Smooth muscle cell (in vitro differentiated cells): ENCODE measurements at regions not wholly inside any gene's neighbourhood (a gene's known extent, or its start where the extent isn't known, plus 50 kb on each side); places are given as distances from the start of the nearest gene placed in this dataset.
"Not testable (repeated sequence)": the region's sequence is repeated elsewhere in the genome, so short reads cannot be mapped to it uniquely, and the experiment has no call there.

ENCODE experiments used
- DNase-seq: peaks from one replicate; lab custom pipeline; 2025; ENCODE audit not compliant: unreplicated experiment; lab: John Stamatoyannopoulos, UW
- H2AFZ ChIP-seq: fragments of 200-600 bp; sonication (generic); 2 replicates; pipeline ENCODE4 v1.6.0; 2016; ENCODE audit warnings: antibody characterized with exemption, low read depth, mild to moderate bottlenecking
- H3F3A ChIP-seq: fragments of 200-600 bp; sonication (generic); 2 replicates; pipeline ENCODE4 v1.6.0; 2017; ENCODE audit warnings: antibody characterized with exemption, low read depth
- H3K27ac ChIP-seq: fragments of 200-600 bp; sonication (generic); 2 replicates; pipeline ENCODE4 v1.5.1; 2016; ENCODE audit warnings: low read depth, mild to moderate bottlenecking
- H3K27me3 ChIP-seq: fragments of 200-600 bp; sonication (generic); 2 replicates; pipeline ENCODE4 v1.6.1; 2016; ENCODE audit warnings: low read depth, mild to moderate bottlenecking
- H3K36me3 ChIP-seq: fragments of 200-600 bp; sonication (generic); 2 replicates; pipeline ENCODE4 v1.5.1; 2016; ENCODE audit warnings: low read depth
- H3K4me1 ChIP-seq: fragments of 200-600 bp; sonication (generic); 2 replicates; pipeline ENCODE4 v1.5.1; 2016; ENCODE audit warnings: low read depth
- H3K4me2 ChIP-seq: fragments of 200-600 bp; sonication (generic); 2 replicates; pipeline ENCODE4 v1.6.0; 2016; ENCODE audit warnings: mild to moderate bottlenecking
- H3K4me3 ChIP-seq: fragments of 200-600 bp; sonication (generic); 2 replicates; pipeline ENCODE4 v1.5.1; 2016; ENCODE audit warnings: mild to moderate bottlenecking
- H3K79me2 ChIP-seq: fragments of 200-600 bp; sonication (generic); 2 replicates; pipeline ENCODE4 v1.6.0; 2016; ENCODE audit warnings: low read depth, mild to moderate bottlenecking
- H3K9ac ChIP-seq: fragments of 200-600 bp; sonication (generic); 2 replicates; pipeline ENCODE4 v1.6.0; 2016; ENCODE audit warnings: low read depth
- H3K9me3 ChIP-seq: fragments of 200-600 bp; sonication (generic); replicated peaks from 2 replicates; pipeline ENCODE4 v1.5.1; 2016; ENCODE audit warnings: low read depth
- H4K20me1 ChIP-seq: fragments of 200-600 bp; sonication (generic); 2 replicates; pipeline ENCODE4 v1.6.0; 2016; ENCODE audit warnings: low read depth
- CTCF ChIP-seq: fragments of 200-600 bp; sonication (generic); IDR thresholded peaks from 2 replicates; pipeline ENCODE4 v1.5.1; 2017; ENCODE audit warnings: borderline replicate concordance, mild to moderate bottlenecking, antibody characterized with exemption; ENCODE audit not compliant: insufficient read depth, poor library complexity, severe bottlenecking
- WGBS: methylation state at CpG from one replicate; pipeline ENCODE4 v1.1.7; 2016; ENCODE audit warnings: low lambda C conversion rate; 5-methylcytosine and 5-hydroxymethylcytosine counted together

- no peak for DNase-seq
- no peaks in the 10 kb centered on the region for H3K27me3 ChIP-seq
- no peaks in the 10 kb centered on the region for H3K9me3 ChIP-seq
- H3F3A ChIP-seq, result no peaks in the 10 kb centered on the region
- no peaks in the 10 kb centered on the region for H3K36me3 ChIP-seq
- H3K4me2 ChIP-seq, result no peak overlapping the region
- no peak overlapping the region for H3K9ac ChIP-seq
- H2AFZ ChIP-seq, result no peak overlapping the region
- H4K20me1 ChIP-seq, result no peaks in the 10 kb centered on the region
- H3K4me3 ChIP-seq, result no peak overlapping the region
- no peak overlapping the region for H3K27ac ChIP-seq
- TF ChIP-seq CTCF, result no peak
- H3K79me2 ChIP-seq, result no peaks in the 10 kb centered on the region
- WGBS, result 100% methylated on average over 1 of the region's 1 CpG
- no peaks in the 10 kb centered on the region for H3K4me1 ChIP-seq
Observed at GRCh38 chr1:65640046-65640445, 152.6 kb upstream of the PDE4B start.

- not testable (repeated sequence) for H3K27me3 ChIP-seq, H3K4me2 ChIP-seq, H2AFZ ChIP-seq
Observed at GRCh38 chr1:65649185-65649584, 143.5 kb upstream of the PDE4B start.

GRCh38 chr1:65650682-65651081 lies 142.0 kb upstream of the PDE4B start:
- Histone ChIP-seq H3K4me2 (no peak overlapping the region), H3K4me1 (no peaks in the 10 kb centered on the region)
- DNase-seq, result no peak

More at GRCh38 chr1:65649185-65649584, 143.5 kb upstream of the PDE4B start:
- H3F3A ChIP-seq, H3K9me3 ChIP-seq, H3K4me3 ChIP-seq, H3K36me3 ChIP-seq, H3K79me2 ChIP-seq, DNase-seq, H4K20me1 ChIP-seq, H3K4me1 ChIP-seq, H3K9ac ChIP-seq, H3K27ac ChIP-seq: not testable (repeated sequence)
- whole genome bisulfite sequencing, result 93% methylated on average over 1 of the region's 1 CpG

GRCh38 chr1:65654526-65654925 lies 138.2 kb upstream of the PDE4B start:
- H3K9me3 ChIP-seq, H3K79me2 ChIP-seq, H4K20me1 ChIP-seq, H2AFZ ChIP-seq, H3K27me3 ChIP-seq, H3K27ac ChIP-seq, H3F3A ChIP-seq, H3K4me2 ChIP-seq, H3K4me3 ChIP-seq, H3K9ac ChIP-seq, DNase-seq, H3K36me3 ChIP-seq, H3K4me1 ChIP-seq: not testable (repeated sequence)
- 90% methylated on average over 2 of the region's 2 CpGs for WGBS

More at GRCh38 chr1:65650682-65651081, 142.0 kb upstream of the PDE4B start:
- no peaks in the 10 kb centered on the region for H3K36me3 ChIP-seq
- H4K20me1 ChIP-seq, result no peaks in the 10 kb centered on the region
- no peak overlapping the region for H3K4me3 ChIP-seq
- no peak overlapping the region for H2AFZ ChIP-seq
- H3K27ac ChIP-seq, result no peak overlapping the region
- no peaks in the 10 kb centered on the region for H3K79me2 ChIP-seq
- H3F3A ChIP-seq, result no peaks in the 10 kb centered on the region
- 91% methylated on average over 1 of the region's 1 CpG for WGBS
- no peak for TF ChIP-seq CTCF
- no peaks in the 10 kb centered on the region for H3K9me3 ChIP-seq
- H3K9ac ChIP-seq, result no peak overlapping the region
- H3K27me3 ChIP-seq, result no peaks in the 10 kb centered on the region

- not testable (repeated sequence) for H3K4me1 ChIP-seq, H3K27me3 ChIP-seq, H3F3A ChIP-seq, H3K27ac ChIP-seq, H4K20me1 ChIP-seq, H3K4me3 ChIP-seq, H3K36me3 ChIP-seq, H3K79me2 ChIP-seq, H3K9me3 ChIP-seq, H2AFZ ChIP-seq, H3K9ac ChIP-seq, DNase-seq, H3K4me2 ChIP-seq
- WGBS, result 100% methylated on average over 2 of the region's 2 CpGs
Observed at GRCh38 chr1:65657609-65658008, 135.1 kb upstream of the PDE4B start.
